GM18499 (cell line): ENCODE measurements at regions not wholly inside any gene's neighbourhood (a gene's known extent, or its start where the extent isn't known, plus 50 kb on each side); places are given as distances from the start of the nearest gene placed in this dataset.

ENCODE experiments used
- ATAC-seq: cut with Tn5 transposase; IDR thresholded peaks from one replicate; pipeline ENCODE4 v1.9.1; 2021; ENCODE audit warnings: moderate number of reproducible peaks; ENCODE audit not compliant: insufficient read depth, unreplicated experiment

GRCh38 chr13:104355041-104355670 lies 1288.9 kb upstream of the SLC10A2 start:
- ATAC-seq: no peak

GRCh38 chr13:104327211-104327610 lies 1261.0 kb upstream of the SLC10A2 start:
- ATAC-seq: no peak

GRCh38 chr13:104326523-104326922 lies 1260.3 kb upstream of the SLC10A2 start:
- ATAC-seq: no peak

- ATAC-seq: no peak
These were observed 1255.5 kb upstream of the SLC10A2 start for GRCh38 chr13:104321756-104322155.

- no peak for ATAC-seq
These were observed 1254.2 kb upstream of the SLC10A2 start for GRCh38 chr13:104320446-104320845.

- ATAC-seq: no peak
These were observed 1251.9 kb upstream of the SLC10A2 start for GRCh38 chr13:104318121-104318520.

- no peak for ATAC-seq
These were observed 1249.4 kb upstream of the SLC10A2 start for GRCh38 chr13:104315606-104316005.

- no peak for ATAC-seq
These were observed 1248.8 kb upstream of the SLC10A2 start for GRCh38 chr13:104314926-104315535.

- no peak for ATAC-seq
These were observed 1248.1 kb upstream of the SLC10A2 start for GRCh38 chr13:104314321-104314720.

- no peak for ATAC-seq
These were observed 1244.6 kb upstream of the SLC10A2 start for GRCh38 chr13:104310861-104311260.

GRCh38 chr13:104309431-104309830 lies 1243.2 kb upstream of the SLC10A2 start:
- no peak for ATAC-seq

- ATAC-seq: no peak
These were observed 1235.2 kb upstream of the SLC10A2 start for GRCh38 chr13:104301171-104301975.

GRCh38 chr13:104297075-104297474 lies 1230.9 kb upstream of the SLC10A2 start:
- ATAC-seq: no peak

GRCh38 chr13:104296286-104296685 lies 1230.1 kb upstream of the SLC10A2 start:
- no peak for ATAC-seq

- ATAC-seq: no peak
These were observed 1229.3 kb upstream of the SLC10A2 start for GRCh38 chr13:104295537-104295936.

- ATAC-seq: no peak
These were observed 1223.2 kb upstream of the SLC10A2 start for GRCh38 chr13:104289400-104289799.

GRCh38 chr13:104288496-104288895 lies 1222.3 kb upstream of the SLC10A2 start:
- ATAC-seq: no peak

GRCh38 chr13:104286566-104287290 lies 1220.5 kb upstream of the SLC10A2 start:
- no peak for ATAC-seq

- ATAC-seq: no peak
These were observed 1215.7 kb upstream of the SLC10A2 start for GRCh38 chr13:104281910-104282309.

GRCh38 chr13:104270731-104271130 lies 1204.5 kb upstream of the SLC10A2 start:
- ATAC-seq: no peak
